IPS DF 4.7 (cell line): ENCODE measurements at regions not wholly inside any gene's neighbourhood (a gene's known extent, or its start where the extent isn't known, plus 50 kb on each side); places are given as distances from the start of the nearest gene placed in this dataset.
"Not testable (repeated sequence)": the region's sequence is repeated elsewhere in the genome, so short reads cannot be mapped to it uniquely, and the experiment has no call there.

Experiments used
- DNase-seq: peaks from one replicate; pipeline ENCODE4 v3.0.0-alpha.2; 2013; ENCODE audit warnings: low spot score; ENCODE audit errors: extremely low read depth

DNA sequence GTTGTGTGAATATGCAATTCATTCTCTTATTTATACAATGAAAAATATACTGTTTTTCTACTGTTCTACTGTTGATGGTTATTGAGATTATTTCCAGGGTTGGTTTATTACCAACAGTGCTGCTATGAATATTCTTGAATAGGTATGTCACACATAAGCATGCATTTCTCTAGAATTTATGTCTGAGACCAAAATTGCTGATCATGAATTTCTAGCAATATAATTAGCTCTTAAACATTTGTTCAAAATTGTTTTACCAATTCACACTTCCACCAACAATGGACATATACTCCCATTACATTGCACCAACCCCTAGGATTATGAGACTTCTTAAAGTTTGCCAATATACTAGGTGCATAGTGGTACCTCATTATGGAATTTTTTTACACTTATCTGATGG, 164.1 kb upstream of the KCNQ5 start:
- no peak for DNase-seq

DNA sequence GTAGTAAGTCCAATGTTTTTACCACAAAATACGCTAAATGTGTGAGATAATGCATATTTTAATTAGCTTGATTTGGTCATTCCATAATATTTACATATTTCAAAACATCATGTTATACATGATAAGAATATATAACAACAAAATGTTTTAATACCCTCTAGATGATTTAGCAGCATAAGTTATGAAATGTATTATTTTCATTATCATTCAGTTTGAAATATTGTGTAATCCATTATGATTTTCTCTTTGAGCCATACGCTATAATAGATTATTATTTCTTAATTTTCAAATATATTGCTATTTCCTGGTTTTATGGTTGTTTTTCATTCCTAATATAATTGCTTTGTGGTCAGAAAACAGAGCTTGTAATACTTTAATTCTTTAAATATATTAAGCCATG, 163.3 kb upstream of the KCNQ5 start:
- no peak for DNase-seq

DNA sequence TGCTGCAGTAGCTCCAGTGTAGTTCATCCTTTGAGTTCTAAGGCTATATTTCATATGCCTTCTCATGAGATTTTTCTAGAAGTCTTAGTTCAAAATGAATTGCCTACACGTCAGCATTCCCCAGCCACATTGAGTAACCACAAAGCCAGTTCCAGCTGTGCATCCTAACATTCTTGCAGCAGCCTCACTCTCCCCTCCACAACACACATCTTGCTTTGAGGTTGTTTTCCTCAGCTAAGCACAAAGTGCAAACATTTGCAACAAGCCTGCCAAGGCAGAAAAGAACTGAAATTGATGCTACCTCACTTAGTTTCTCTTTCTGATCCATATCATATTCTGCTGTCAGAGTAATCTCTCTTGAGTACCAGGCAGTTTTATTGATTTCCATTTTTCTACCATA, 160.7 kb upstream of the KCNQ5 start:
- no peak for DNase-seq

DNA sequence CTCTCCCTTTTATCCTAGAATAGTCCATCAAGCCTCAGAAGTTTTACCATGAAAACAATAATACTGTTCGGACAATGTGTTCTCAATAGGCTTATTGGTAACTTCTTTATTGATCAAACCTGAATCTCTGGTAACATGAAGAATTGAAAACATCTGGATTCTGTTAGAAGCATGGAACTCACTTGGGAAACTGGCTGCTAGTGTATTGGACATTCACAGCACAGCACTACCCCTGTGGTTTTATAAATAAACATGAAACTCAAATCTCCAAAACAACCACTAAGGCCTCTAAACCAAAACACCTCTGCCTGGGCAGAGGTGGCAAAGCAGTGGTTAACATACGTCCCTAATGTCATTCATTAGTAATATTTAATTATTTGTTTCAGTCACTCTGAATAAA, 157.6 kb upstream of the KCNQ5 start:
- DNase-seq, result no peak

DNA sequence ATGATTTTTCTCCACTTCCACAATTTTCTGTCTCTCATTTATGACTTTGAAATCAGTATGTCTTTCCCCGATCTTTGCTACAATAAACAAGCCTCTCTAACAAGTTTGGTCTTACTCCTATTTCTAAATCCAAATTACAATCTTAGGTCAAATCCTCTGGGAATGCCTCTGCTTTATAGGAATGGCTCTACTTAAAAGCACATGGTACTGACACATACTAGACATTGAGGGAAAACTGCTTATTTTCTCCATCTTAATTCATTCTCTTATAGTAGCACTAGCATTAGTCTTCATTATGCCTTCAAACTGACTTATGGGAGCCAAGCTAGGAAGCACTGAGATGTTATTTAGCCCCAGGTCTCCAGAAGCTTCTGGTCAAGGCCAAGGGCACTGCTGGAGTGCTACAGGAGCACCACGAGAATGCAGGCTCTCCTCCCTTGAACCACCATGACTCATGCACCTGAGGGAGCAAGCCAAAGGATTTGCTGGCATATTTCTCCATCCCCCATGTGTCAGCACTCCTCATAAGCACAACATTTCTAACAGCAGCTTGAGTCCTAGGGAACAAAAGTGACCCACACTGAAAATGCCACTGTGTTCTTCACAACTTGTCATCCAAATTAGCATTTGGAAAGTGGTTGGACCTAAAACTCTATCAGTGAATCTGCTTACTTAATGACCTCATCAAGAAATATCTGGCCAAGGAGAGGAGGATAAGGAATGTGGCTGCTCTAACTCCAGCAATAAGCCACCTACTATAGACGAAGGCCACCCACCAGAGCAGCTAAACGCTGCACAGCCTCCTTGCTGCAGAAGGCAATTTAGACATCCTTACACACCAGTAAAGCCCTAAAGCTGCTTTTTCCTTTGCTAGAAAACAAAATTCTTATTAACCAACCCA, 156.8 kb upstream of the KCNQ5 start:
- no peak for DNase-seq

DNA sequence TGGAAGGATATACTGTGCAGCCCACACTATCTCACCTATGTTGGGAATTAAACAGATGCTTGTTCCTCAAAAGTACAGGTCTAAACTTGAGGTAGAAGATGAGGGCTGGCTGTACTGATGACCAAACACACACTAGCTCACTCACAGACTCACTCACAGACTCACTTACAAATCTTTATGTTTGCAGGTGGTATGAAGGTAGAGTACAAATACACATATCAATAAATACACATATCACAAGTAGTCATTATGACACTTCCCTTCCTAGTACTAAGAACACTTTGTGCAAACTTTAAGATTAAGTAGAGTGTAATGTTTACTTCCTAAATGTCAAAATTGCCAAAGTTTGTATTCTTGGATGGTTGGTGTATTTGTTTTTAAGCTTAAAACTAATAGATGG, 155.4 kb upstream of the KCNQ5 start:
- no peak for DNase-seq

DNA sequence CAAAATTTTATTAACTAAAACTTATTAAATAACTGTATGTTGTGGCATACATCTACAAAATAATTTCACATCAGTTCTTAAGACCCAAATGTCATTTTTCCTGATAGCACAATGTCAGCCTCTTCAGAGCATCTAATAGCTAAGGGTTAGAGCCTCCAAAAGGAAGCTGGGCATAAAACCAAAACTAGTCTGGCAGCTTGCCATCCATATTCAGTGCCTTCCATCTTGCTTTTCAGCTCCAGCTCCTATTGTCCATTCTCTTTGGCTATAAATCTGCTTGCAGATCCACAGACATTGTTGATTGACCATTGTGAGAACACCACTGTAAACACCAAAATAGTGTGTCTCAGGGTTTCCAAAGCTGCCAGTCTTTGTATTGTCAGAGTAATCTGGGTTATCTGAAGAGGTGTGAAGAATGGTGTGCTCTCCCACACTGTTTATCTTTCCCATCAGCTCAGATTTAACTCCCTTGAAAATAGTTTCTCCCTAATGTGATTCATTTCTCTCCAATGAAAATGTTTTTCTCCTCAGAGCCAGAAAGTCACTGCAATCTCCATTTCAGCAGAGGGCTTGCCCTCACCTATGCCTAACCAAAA, 154.8 kb upstream of the KCNQ5 start:
- DNase-seq, result no peak

DNA sequence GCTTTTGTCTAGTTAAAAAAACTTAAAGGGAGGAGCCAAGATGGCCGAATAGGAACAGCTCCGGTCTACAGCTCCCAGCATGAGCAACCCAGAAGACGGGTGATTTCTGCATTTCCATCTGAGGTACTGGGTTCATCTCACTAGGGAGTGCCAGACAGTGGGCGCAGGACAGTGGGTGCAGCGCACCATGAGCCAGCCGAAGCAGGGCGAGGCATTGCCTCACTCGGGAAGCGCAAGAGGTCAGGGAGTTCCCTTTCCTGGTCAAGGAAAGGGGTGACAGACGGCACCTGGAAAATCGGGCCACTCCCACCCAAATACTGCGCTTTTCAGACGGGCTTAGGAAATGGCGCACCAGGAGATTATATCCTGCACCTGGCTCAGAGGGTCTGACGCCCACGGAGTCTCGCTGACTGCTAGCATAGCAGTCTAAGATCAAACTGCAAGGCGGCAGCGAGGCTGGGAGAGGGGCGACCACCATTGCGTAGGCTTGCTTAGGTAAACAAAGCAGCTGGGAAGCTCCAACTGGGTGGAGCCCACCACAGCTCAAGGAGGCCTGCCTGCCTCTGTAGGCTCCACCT, 152.4 kb upstream of the KCNQ5 start:
- DNase-seq, result not testable (repeated sequence)

DNA sequence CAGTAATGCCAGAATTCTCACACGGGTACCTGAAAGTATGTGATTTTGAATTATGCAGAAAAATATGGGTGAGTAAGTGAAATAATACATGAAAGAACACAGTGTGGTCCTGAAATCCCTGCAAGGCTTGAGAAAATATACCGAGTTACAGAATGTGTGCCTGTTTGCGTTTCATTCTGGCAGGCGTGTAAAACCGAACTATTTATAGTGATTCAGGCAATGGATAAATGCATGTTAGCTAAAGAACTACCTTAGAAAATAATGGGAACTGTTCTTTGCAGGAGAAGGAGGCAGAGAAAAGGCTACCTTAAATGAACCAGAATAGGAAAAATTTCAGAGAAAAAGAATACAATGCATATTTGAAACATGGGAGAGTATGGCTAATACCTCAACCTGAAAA, 145.8 kb upstream of the KCNQ5 start:
- DNase-seq, result no peak

DNA sequence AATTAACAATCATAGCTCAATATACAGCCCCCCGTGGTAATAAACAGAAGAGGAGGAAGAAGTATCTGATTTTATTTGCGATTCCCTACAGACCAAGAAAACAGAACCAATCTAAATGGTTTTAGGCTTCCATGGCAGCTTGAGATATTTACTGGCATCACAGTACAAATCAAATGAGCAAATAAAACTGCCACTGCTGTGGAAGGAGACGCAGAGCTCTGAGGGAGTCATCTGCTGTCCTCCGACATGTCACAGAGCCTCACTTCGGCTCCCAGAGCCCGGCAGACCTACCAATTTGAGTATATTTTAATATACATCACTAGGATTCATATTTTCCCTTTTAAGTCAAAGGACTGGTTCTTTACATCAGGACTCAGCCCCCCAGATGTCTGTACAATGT, 145.2 kb upstream of the KCNQ5 start:
- DNase-seq, result no peak

DNA sequence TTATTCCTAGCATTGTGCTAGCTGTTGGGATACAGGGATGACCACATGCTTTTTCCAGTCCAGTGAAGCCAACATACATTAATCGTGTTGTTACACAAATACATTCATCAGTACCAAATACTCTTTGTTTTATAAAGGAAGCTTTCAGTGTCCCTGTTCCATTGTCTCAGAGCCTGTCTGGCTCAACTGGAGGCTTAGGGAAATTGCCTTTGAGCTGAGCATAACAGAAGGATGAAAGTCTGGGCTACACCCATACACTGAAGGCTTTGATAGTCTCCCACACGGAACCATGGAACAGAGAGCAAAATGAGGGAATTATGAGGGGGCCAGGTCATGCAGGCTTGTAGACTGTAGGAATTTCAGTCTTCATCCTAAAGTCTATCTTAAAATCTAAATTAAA, 126.4 kb upstream of the KCNQ5 start:
- DNase-seq, result no peak

DNA sequence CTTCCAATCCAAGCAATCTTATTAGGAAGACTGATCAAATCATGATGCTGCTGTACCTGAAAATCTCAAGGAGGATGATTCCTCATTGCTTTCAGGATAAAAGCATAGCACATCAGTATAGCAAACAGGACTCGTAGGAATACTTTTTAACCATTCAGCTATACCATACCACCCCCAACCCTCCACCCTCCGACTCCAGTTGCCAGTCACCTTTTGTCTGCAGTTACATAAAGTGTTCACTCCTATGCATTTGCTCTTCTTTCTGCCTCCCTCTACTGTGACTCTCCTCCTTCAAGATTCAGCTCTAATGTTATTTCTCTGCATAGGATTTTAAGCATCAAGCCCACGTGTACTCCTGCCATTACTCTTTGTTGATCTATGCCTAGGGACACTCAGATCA, 124.7 kb upstream of the KCNQ5 start:
- DNase-seq, result no peak

DNA sequence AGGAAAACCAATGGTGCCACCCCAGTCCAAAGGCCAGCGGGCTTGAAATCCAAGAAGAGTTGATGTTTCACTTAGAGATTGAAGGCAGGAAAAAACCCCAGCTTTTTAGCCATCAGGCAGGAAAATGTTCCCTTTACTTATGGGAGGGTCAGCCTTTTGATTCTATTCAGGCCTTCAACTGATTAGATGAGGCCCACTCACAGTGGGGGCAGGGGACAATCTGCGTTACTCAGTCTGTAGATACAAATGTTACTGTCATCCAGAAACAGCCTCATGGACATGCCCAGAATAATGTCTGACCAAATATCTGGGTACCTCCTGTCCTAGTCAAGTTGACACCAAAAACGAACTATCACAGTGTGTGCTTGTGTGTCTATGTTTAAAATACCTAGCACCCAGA, 121.2 kb upstream of the KCNQ5 start:
- no peak for DNase-seq

DNA sequence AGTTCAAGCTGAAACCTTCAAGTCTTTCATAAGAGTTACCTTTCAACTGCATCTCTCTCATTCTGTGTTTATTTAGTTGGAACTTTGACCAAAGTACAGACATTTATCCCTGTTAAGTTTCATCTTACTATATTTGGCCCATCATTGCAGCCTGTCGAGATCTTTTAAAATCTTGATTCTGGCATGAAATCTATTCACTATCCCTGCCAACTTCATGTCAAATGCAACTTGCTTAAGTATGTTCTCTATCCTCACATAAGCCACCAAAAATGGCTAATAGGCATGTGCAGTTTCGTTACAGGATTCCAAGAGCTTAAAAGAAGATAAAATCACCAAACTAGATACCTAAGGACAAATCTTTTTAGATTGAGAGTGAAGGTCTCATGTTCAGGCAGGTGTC, 117.5 kb upstream of the KCNQ5 start:
- DNase-seq, result no peak

DNA sequence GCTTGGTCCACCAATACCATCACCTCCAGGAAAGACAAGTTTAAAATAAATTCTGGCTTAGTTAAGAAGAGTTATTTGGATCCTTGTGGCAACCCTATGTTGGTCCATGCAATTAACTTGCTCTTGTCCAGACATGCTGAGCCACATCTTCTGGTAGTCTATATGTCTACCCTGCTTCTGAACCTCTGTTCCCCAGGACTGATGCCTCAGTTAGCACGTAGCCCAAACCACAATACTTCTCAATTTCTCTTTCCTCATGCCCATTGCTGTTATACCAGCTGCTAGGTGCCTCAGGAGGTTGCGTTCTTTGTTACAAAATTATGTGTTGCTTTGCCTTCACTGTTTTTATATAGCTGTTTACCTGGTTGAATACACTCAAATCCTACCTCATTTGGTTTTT, 116.4 kb upstream of the KCNQ5 start:
- DNase-seq, result no peak

DNA sequence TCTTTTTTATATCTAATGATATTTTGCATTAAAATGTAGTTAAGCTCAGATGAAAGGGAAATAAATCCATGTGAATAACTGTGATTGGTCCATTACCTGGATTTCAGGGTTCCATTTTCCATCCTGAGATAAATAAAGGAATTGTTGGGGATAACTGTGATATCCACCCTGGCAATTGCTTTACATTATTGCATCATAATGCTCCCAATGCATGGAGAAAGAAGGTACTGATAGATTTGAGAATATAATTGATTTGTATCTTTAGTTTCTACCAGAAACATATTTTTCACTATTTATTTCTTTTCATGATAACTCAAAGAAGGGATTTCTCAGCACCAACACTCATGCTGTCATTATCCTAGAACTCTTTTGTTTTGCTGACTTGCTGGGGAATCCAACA, 102.0 kb upstream of the KCNQ5 start:
- DNase-seq, result no peak

DNA sequence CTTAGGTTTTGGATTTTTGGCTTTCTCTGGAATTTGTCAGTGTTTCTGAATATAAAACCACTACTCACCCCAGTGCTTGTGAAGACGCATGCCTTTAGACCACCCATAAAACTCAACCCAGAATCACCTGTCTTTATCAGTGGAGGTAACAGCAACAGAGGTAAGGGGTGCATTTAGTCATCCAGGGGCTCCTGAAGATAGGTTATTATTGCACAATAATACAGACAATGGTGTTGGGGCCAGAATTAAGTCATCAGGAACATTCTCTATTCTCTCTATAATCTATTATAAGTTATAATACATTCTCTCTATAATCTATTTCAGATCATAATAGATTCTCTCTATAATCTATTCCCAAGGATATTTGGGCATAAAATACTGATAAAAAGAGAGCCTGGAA, 100.2 kb upstream of the KCNQ5 start:
- no peak for DNase-seq

DNA sequence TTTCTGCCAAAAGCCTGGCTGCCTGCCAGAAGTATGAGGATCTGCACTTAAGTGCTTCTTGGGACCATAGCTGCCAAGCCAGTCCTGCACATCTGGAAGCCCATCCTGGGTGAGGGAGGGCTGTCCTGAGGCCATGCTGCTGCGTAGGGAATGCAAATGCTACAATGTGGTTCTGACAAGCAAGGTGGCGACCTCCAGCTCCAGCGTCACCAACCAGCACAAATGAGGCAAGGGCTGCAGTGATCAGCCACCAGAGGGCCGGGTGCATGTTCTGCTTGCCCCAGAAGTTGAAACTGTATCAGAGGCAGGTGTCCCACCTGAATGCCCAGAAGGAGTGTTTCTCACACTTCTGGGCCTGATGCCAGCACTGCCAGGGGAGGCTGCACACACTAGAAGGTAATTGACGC, 99.1 kb upstream of the KCNQ5 start:
- peak; percentile 36 for DNase-seq

DNA sequence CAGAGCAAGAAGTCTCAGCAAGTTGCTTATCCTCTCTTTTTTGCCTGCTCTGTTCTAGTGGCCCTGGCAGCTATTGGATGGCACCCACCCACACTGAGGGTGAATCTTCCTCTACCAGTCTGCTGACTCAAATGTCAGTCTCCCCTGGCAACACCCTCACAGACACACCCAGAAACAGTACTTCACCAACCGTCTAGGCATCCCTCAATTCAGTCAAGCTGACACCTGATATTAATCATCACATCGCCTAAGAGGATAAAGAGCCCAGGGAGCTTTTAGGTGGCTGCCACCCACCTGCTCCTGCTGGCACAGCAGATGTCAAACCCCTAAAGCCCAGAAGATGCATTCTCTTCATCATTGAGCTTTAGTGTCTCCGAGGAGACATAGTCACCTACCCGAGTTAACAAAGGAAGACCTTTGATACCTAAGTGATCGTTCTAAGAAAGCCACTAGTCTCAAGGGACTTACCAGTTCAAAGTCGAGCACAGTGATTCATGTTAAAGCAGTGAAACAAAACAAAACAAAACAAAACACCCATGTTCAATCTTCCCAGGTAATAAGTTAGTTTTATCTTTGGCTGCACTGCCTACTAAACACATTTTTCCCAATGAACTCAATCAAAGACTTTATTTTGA, 97.7 kb upstream of the KCNQ5 start:
- no peak for DNase-seq

DNA sequence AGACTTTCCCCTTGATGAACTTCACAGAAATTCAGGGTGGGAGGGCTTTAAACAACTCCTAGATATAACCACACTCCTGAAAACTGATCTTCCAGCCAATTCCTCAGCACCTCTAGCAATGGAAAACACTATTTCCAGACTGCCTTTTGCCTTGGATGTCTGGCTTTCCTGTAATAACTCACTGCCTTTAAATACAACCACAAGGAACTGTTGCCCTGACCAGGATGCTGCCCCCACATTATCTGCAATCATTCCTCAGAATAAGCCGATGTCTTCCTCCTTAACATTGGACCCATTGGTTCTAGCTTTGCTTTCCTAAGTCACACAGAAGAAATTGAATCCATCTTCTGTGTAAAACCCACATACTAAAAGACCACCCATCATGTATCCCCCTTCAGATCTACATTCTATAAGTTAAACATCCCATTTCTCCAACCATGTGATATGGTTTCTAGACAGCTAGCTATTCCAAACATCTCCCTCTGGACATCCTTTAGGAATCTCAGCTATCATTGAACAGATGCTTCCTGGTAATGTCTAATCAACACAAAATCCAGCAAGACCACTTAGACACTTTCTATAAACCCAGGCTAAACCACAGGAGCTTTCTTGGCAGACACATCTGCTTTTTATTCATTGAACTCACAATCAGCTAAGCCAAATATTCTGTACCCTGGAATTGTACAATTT, 95.9 kb upstream of the KCNQ5 start:
- no peak for DNase-seq

DNA sequence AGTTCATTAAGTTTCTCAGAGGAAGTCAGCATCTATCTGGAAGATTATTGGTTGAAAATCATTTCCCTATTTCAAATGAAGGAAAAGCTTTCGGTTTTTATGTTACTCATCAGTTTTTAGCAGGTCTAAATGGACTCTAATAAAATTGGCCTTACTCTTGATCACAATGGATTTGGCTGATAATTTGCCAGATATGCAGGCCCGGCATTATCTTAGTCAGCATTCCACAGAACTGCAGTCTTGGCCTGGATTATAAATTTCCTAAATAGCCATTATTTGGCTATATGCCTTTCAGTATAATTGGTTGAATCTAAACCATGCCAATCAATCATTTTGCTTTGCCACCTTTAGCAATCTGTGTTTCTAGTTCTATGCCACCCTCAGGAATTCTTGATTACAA, 91.7 kb upstream of the KCNQ5 start:
- DNase-seq, result no peak

DNA sequence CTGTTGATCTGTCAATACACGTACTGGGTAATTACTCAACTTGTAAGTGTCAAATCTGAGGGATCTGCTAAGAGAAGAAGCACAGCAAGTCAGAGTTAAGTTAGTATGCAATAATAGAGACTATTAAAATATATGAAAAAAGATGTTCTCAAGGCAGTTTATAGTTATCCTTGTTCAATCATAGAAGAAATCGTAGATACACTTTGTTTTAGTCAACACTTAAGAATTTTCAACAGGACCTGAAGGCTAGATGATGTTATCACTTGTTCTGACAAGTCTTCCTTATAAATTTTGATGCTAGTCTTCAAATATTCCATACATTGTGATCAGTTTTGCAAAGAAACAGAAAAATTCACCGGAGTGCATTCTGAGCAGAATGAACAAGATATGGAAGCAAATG, 91.1 kb upstream of the KCNQ5 start:
- no peak for DNase-seq
